ENCODE measurements at regions not wholly inside any gene's neighbourhood (a gene's known extent, or its start where the extent isn't known, plus 50 kb on each side); places are given as distances from the start of the nearest gene placed in this dataset.

DNA sequence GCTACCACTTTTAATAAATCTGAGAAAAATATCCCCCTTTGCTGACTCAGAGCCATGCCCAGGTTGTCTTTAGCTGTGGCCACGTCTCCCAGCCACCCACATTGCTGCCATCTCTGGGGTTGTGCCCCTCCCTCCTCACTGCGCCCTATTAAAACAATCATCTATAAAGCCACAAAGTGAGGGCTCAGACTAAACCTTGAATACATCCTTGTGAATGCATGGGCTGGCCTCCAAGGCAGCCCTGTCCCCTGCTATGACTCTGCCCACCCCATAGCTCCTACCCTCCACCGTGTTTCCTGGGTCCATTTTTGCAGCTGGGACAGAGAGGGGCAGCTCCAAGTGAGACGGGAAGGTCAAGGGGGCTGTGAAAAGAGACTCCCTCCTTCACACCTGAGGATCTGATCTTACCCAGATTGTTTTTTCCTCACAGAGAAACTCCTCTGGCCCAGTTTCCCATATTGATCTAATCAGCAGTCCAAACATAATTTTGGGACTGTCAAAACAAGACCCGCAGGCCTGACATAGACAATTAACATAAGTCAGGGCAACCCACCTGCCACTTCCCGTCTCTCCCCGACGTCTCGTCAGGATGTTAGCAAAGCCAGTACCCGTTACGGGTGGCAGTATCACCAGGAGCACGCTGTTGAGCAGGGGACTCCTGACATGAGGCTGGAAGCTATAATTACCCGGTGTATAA, 199.0 kb downstream of the KATNAL1 start:
- no TSS peak for BruUV-seq (replicated peaks)
- H3K27me3 ChIP-seq (replicated peaks; ENCODE audit: insufficient read depth, low read depth, low read length, poor library complexity): no peaks in the 10 kb centered on the region
- H3K36me3 ChIP-seq (ENCODE audit: insufficient read depth, low read length, poor library complexity, severe bottlenecking): no peaks in the 10 kb centered on the region
- TF ChIP-seq EZH2 (IDR thresholded peaks at IDR 0.05; ENCODE audit: borderline replicate concordance, low read depth, low read length, poor library complexity, severe bottlenecking): no peak
- TF ChIP-seq, protein P1, sequence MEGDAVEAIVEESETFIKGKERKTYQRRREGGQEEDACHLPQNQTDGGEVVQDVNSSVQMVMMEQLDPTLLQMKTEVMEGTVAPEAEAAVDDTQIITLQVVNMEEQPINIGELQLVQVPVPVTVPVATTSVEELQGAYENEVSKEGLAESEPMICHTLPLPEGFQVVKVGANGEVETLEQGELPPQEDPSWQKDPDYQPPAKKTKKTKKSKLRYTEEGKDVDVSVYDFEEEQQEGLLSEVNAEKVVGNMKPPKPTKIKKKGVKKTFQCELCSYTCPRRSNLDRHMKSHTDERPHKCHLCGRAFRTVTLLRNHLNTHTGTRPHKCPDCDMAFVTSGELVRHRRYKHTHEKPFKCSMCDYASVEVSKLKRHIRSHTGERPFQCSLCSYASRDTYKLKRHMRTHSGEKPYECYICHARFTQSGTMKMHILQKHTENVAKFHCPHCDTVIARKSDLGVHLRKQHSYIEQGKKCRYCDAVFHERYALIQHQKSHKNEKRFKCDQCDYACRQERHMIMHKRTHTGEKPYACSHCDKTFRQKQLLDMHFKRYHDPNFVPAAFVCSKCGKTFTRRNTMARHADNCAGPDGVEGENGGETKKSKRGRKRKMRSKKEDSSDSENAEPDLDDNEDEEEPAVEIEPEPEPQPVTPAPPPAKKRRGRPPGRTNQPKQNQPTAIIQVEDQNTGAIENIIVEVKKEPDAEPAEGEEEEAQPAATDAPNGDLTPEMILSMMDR (conservative IDR thresholded peaks at IDR 0.05; ENCODE audit: low read depth, low read length): no peak
- DNase-seq (ENCODE audit: low spot score): no peak
- no peak overlapping the region for H3K27ac ChIP-seq (ENCODE audit: low read depth, low read length, poor library complexity, severe bottlenecking)
- H3K9me3 ChIP-seq (ENCODE audit: low read depth, low read length, poor library complexity, severe bottlenecking): no peaks in the 10 kb centered on the region
- peaks cover 9% of the 10 kb centered on the region for H3K4me1 ChIP-seq (ENCODE audit: insufficient read depth, low read length, poor library complexity, severe bottlenecking)
- ChIA-PET POLR2A (ENCODE audit: low non-redundant PET) (no interaction called here), CTCF (no interaction called here)
- no peak overlapping the region for H3K4me3 ChIP-seq (ENCODE audit: low read depth, low read length, poor library complexity, severe bottlenecking)
- intact Hi-C loops (cut with micrococcal nuclease; ENCODE audit: unreplicated experiment): no loop called here

GRCh38 chr13:30107521-30108136, 199.7 kb downstream of the KATNAL1 start:
- no peaks in the 10 kb centered on the region for H3K36me3 ChIP-seq (ENCODE audit: insufficient read depth, low read length, poor library complexity, severe bottlenecking)
- H3K27ac ChIP-seq (ENCODE audit: low read depth, low read length, poor library complexity, severe bottlenecking): no peak overlapping the region
- no TSS peak for BruUV-seq (replicated peaks)
- peaks cover 3% of the 10 kb centered on the region for H3K4me1 ChIP-seq (ENCODE audit: insufficient read depth, low read length, poor library complexity, severe bottlenecking)
- no peaks in the 10 kb centered on the region for H3K9me3 ChIP-seq (ENCODE audit: low read depth, low read length, poor library complexity, severe bottlenecking)
- CTCF ChIA-PET: no interaction called here
- no peak for TF ChIP-seq EZH2 (IDR thresholded peaks at IDR 0.05; ENCODE audit: borderline replicate concordance, low read depth, low read length, poor library complexity, severe bottlenecking)
- TF ChIP-seq, protein P1 (conservative IDR thresholded peaks at IDR 0.05; ENCODE audit: low read depth, low read length): no peak
- intact Hi-C loops (cut with micrococcal nuclease; ENCODE audit: unreplicated experiment): no loop called here
- DNase-seq (ENCODE audit: low spot score): no peak
- no peak overlapping the region for H3K4me3 ChIP-seq (ENCODE audit: low read depth, low read length, poor library complexity, severe bottlenecking)
- POLR2A ChIA-PET (ENCODE audit: low non-redundant PET): no interaction called here
- H3K27me3 ChIP-seq (replicated peaks; ENCODE audit: insufficient read depth, low read depth, low read length, poor library complexity): no peaks in the 10 kb centered on the region

GRCh38 chr13:30107121-30107520, 200.2 kb downstream of the KATNAL1 start:
- ChIA-PET POLR2A (ENCODE audit: low non-redundant PET) (no interaction called here), CTCF (no interaction called here)
- no peak for DNase-seq (ENCODE audit: low spot score)
- Histone ChIP-seq H3K4me1 (ENCODE audit: insufficient read depth, low read length, poor library complexity, severe bottlenecking) (no peaks in the 10 kb centered on the region), H3K36me3 (ENCODE audit: insufficient read depth, low read length, poor library complexity, severe bottlenecking) (no peaks in the 10 kb centered on the region), H3K4me3 (ENCODE audit: low read depth, low read length, poor library complexity, severe bottlenecking) (no peak overlapping the region), H3K27ac (ENCODE audit: low read depth, low read length, poor library complexity, severe bottlenecking) (no peak overlapping the region), H3K9me3 (ENCODE audit: low read depth, low read length, poor library complexity, severe bottlenecking) (no peaks in the 10 kb centered on the region), H3K27me3 (replicated peaks; ENCODE audit: insufficient read depth, low read depth, low read length, poor library complexity) (no peaks in the 10 kb centered on the region)
- intact Hi-C loops (cut with micrococcal nuclease; ENCODE audit: unreplicated experiment): no loop called here
- BruUV-seq (replicated peaks): no TSS peak
- TF ChIP-seq EZH2 (IDR thresholded peaks at IDR 0.05; ENCODE audit: borderline replicate concordance, low read depth, low read length, poor library complexity, severe bottlenecking): no peak
- TF ChIP-seq, protein P1 (conservative IDR thresholded peaks at IDR 0.05; ENCODE audit: low read depth, low read length): no peak
